ENCODE measurements at regions not wholly inside any gene's neighbourhood (a gene's known extent, or its start where the extent isn't known, plus 50 kb on each side); places are given as distances from the start of the nearest gene placed in this dataset.

GRCh38 chr10:33114451-33114952 lies 156.5 kb upstream of the ITGB1 start:
- Histone ChIP-seq H3K23ac (ENCODE audit: low read length) (no peak overlapping the region), H3K4me1 (ENCODE audit: control insufficient read depth, low read depth, low read length) (no peaks in the 10 kb centered on the region)
- no CpG with 5 or more reads among the region's 5 CpGs for WGBS (ENCODE audit: extremely low coverage, insufficient coverage, low lambda C conversion rate)

GRCh38 chr10:33113466-33113865 lies 155.4 kb upstream of the ITGB1 start:
- H4K5ac ChIP-seq (ENCODE audit: low read length): no peak overlapping the region
- H3K27ac ChIP-seq (ENCODE audit: low read depth, low read length): no peak overlapping the region
- H2AK5ac ChIP-seq (ENCODE audit: low read length): no peak overlapping the region
- H3K27me3 ChIP-seq (ENCODE audit: insufficient read depth, low read length, poor library complexity): no peaks in the 10 kb centered on the region
- H3K4me2 ChIP-seq (ENCODE audit: low read length): no peak overlapping the region
- no peak overlapping the region for H4K8ac ChIP-seq (ENCODE audit: low read depth, low read length)
- no peak overlapping the region for H2BK120ac ChIP-seq (ENCODE audit: low read depth, low read length)
- H2BK15ac ChIP-seq (replicated peaks; ENCODE audit: low read depth): no peak overlapping the region
- H3K79me1 ChIP-seq (ENCODE audit: low read length): no peaks in the 10 kb centered on the region
- no CpG with 5 or more reads among the region's 5 CpGs for WGBS (ENCODE audit: extremely low coverage, insufficient coverage, low lambda C conversion rate)
- no peaks in the 10 kb centered on the region for H3K4me1 ChIP-seq (ENCODE audit: control insufficient read depth, low read depth, low read length)
- H3K18ac ChIP-seq (ENCODE audit: low read length): no peak overlapping the region
- H3K4me3 ChIP-seq (ENCODE audit: low read length): no peak overlapping the region
- no peak overlapping the region for H3K56ac ChIP-seq (ENCODE audit: low read length)
- H3K4ac ChIP-seq (ENCODE audit: low read depth, low read length): no peak overlapping the region
- H3K23ac ChIP-seq (ENCODE audit: low read length): no peak overlapping the region
- no peak overlapping the region for H3K9ac ChIP-seq (ENCODE audit: low read length)
- no peak overlapping the region for H2BK5ac ChIP-seq (ENCODE audit: low read length)
- H3K79me2 ChIP-seq (ENCODE audit: control insufficient read depth, insufficient read depth, low read length): no peaks in the 10 kb centered on the region
- no peaks in the 10 kb centered on the region for H3K36me3 ChIP-seq (ENCODE audit: control insufficient read depth, insufficient read depth, low read length)
- DNase-seq: no peak

More at GRCh38 chr10:33114451-33114952, 156.5 kb upstream of the ITGB1 start:
- no peak overlapping the region for H2BK15ac ChIP-seq (replicated peaks; ENCODE audit: low read depth)
- no peak overlapping the region for H3K27ac ChIP-seq (ENCODE audit: low read depth, low read length)
- H3K27me3 ChIP-seq (ENCODE audit: insufficient read depth, low read length, poor library complexity): no peaks in the 10 kb centered on the region
- no peak overlapping the region for H2BK5ac ChIP-seq (ENCODE audit: low read length)
- no peaks in the 10 kb centered on the region for H3K79me2 ChIP-seq (ENCODE audit: control insufficient read depth, insufficient read depth, low read length)
- H2AK5ac ChIP-seq (ENCODE audit: low read length): no peak overlapping the region
- H3K4me2 ChIP-seq (ENCODE audit: low read length): no peak overlapping the region
- no peaks in the 10 kb centered on the region for H3K79me1 ChIP-seq (ENCODE audit: low read length)
- no peak overlapping the region for H3K56ac ChIP-seq (ENCODE audit: low read length)
- no peak overlapping the region for H3K9ac ChIP-seq (ENCODE audit: low read length)
- H4K8ac ChIP-seq (ENCODE audit: low read depth, low read length): no peak overlapping the region
- no peak for DNase-seq
- H4K5ac ChIP-seq (ENCODE audit: low read length): no peak overlapping the region
- no peak overlapping the region for H3K18ac ChIP-seq (ENCODE audit: low read length)
- no peak overlapping the region for H3K4ac ChIP-seq (ENCODE audit: low read depth, low read length)
- H2BK120ac ChIP-seq (ENCODE audit: low read depth, low read length): no peak overlapping the region
- H3K36me3 ChIP-seq (ENCODE audit: control insufficient read depth, insufficient read depth, low read length): no peaks in the 10 kb centered on the region
- no peak overlapping the region for H3K4me3 ChIP-seq (ENCODE audit: low read length)

GRCh38 chr10:33112831-33113455 lies 154.9 kb upstream of the ITGB1 start:
- Histone ChIP-seq H3K23ac (ENCODE audit: low read length) (no peak overlapping the region), H3K56ac (ENCODE audit: low read length) (no peak overlapping the region), H2BK120ac (ENCODE audit: low read depth, low read length) (no peak overlapping the region), H2BK15ac (replicated peaks; ENCODE audit: low read depth) (no peak overlapping the region), H3K27ac (ENCODE audit: low read depth, low read length) (no peak overlapping the region), H3K79me1 (ENCODE audit: low read length) (no peaks in the 10 kb centered on the region), H3K79me2 (ENCODE audit: control insufficient read depth, insufficient read depth, low read length) (no peaks in the 10 kb centered on the region), H3K18ac (ENCODE audit: low read length) (no peak overlapping the region), H4K8ac (ENCODE audit: low read depth, low read length) (no peak overlapping the region), H2BK5ac (ENCODE audit: low read length) (no peak overlapping the region), H3K4ac (ENCODE audit: low read depth, low read length) (no peak overlapping the region), H3K9ac (ENCODE audit: low read length) (no peak overlapping the region), H4K5ac (ENCODE audit: low read length) (no peak overlapping the region), H3K27me3 (ENCODE audit: insufficient read depth, low read length, poor library complexity) (no peaks in the 10 kb centered on the region), H3K4me1 (ENCODE audit: control insufficient read depth, low read depth, low read length) (no peaks in the 10 kb centered on the region), H3K4me3 (ENCODE audit: low read length) (no peak overlapping the region), H3K4me2 (ENCODE audit: low read length) (no peak overlapping the region), H2AK5ac (ENCODE audit: low read length) (no peak overlapping the region), H3K36me3 (ENCODE audit: control insufficient read depth, insufficient read depth, low read length) (no peaks in the 10 kb centered on the region)
- WGBS (ENCODE audit: extremely low coverage, insufficient coverage, low lambda C conversion rate): no CpG with 5 or more reads among the region's 2 CpGs
- DNase-seq: no peak

- no peak overlapping the region for H2BK15ac ChIP-seq (replicated peaks; ENCODE audit: low read depth)
These were observed 153.5 kb upstream of the ITGB1 start for GRCh38 chr10:33111488-33112051.

GRCh38 chr10:33109788-33110469 lies 151.9 kb upstream of the ITGB1 start:
- Histone ChIP-seq H3K79me2 (ENCODE audit: control insufficient read depth, insufficient read depth, low read length) (no peaks in the 10 kb centered on the region), H3K79me1 (ENCODE audit: low read length) (no peaks in the 10 kb centered on the region), H2BK5ac (ENCODE audit: low read length) (no peak overlapping the region), H2BK120ac (ENCODE audit: low read depth, low read length) (no peak overlapping the region), H3K4ac (ENCODE audit: low read depth, low read length) (no peak overlapping the region), H3K27me3 (ENCODE audit: insufficient read depth, low read length, poor library complexity) (no peaks in the 10 kb centered on the region), H2BK15ac (replicated peaks; ENCODE audit: low read depth) (no peak overlapping the region), H3K4me1 (ENCODE audit: control insufficient read depth, low read depth, low read length) (no peaks in the 10 kb centered on the region), H3K4me2 (ENCODE audit: low read length) (no peak overlapping the region), H3K4me3 (ENCODE audit: low read length) (no peak overlapping the region), H3K56ac (ENCODE audit: low read length) (no peak overlapping the region), H2AK5ac (ENCODE audit: low read length) (no peak overlapping the region), H3K23ac (ENCODE audit: low read length) (no peak overlapping the region), H4K5ac (ENCODE audit: low read length) (no peak overlapping the region), H4K8ac (ENCODE audit: low read depth, low read length) (no peak overlapping the region), H3K36me3 (ENCODE audit: control insufficient read depth, insufficient read depth, low read length) (no peaks in the 10 kb centered on the region), H3K18ac (ENCODE audit: low read length) (no peak overlapping the region), H3K27ac (ENCODE audit: low read depth, low read length) (no peak overlapping the region), H3K9ac (ENCODE audit: low read length) (no peak overlapping the region)
- WGBS (ENCODE audit: extremely low coverage, insufficient coverage, low lambda C conversion rate): no CpG with 5 or more reads among the region's 7 CpGs
- DNase-seq: no peak

More at GRCh38 chr10:33111488-33112051, 153.5 kb upstream of the ITGB1 start:
- H3K27ac ChIP-seq (ENCODE audit: low read depth, low read length): no peak overlapping the region
- H3K18ac ChIP-seq (ENCODE audit: low read length): no peak overlapping the region
- H3K4me1 ChIP-seq (ENCODE audit: control insufficient read depth, low read depth, low read length): no peaks in the 10 kb centered on the region
- DNase-seq: no peak
- no CpG with 5 or more reads among the region's 7 CpGs for WGBS (ENCODE audit: extremely low coverage, insufficient coverage, low lambda C conversion rate)
- no peaks in the 10 kb centered on the region for H3K79me2 ChIP-seq (ENCODE audit: control insufficient read depth, insufficient read depth, low read length)
- no peak overlapping the region for H2BK120ac ChIP-seq (ENCODE audit: low read depth, low read length)
- H3K9ac ChIP-seq (ENCODE audit: low read length): no peak overlapping the region
- no peak overlapping the region for H3K4me3 ChIP-seq (ENCODE audit: low read length)
- H4K8ac ChIP-seq (ENCODE audit: low read depth, low read length): no peak overlapping the region
- H3K56ac ChIP-seq (ENCODE audit: low read length): no peak overlapping the region
- no peak overlapping the region for H3K4ac ChIP-seq (ENCODE audit: low read depth, low read length)
- no peaks in the 10 kb centered on the region for H3K79me1 ChIP-seq (ENCODE audit: low read length)
- no peaks in the 10 kb centered on the region for H3K27me3 ChIP-seq (ENCODE audit: insufficient read depth, low read length, poor library complexity)
- no peak overlapping the region for H2AK5ac ChIP-seq (ENCODE audit: low read length)
- H3K23ac ChIP-seq (ENCODE audit: low read length): no peak overlapping the region
- no peak overlapping the region for H4K5ac ChIP-seq (ENCODE audit: low read length)
- no peak overlapping the region for H2BK5ac ChIP-seq (ENCODE audit: low read length)
- no peak overlapping the region for H3K4me2 ChIP-seq (ENCODE audit: low read length)
- H3K36me3 ChIP-seq (ENCODE audit: control insufficient read depth, insufficient read depth, low read length): no peaks in the 10 kb centered on the region
